HG02943 (cell line): ENCODE measurements at regions not wholly inside any gene's neighbourhood (a gene's known extent, or its start where the extent isn't known, plus 50 kb on each side); places are given as distances from the start of the nearest gene placed in this dataset.
"Not testable (repeated sequence)": the region's sequence is repeated elsewhere in the genome, so short reads cannot be mapped to it uniquely, and the experiment has no call there.

Experiments used
- ATAC-seq: cut with Tn5 transposase; IDR thresholded peaks from one replicate; pipeline ENCODE4 v1.9.1; 2021; ENCODE audit warnings: mild to moderate bottlenecking, low read depth, moderate library complexity; ENCODE audit not compliant: unreplicated experiment

DNA sequence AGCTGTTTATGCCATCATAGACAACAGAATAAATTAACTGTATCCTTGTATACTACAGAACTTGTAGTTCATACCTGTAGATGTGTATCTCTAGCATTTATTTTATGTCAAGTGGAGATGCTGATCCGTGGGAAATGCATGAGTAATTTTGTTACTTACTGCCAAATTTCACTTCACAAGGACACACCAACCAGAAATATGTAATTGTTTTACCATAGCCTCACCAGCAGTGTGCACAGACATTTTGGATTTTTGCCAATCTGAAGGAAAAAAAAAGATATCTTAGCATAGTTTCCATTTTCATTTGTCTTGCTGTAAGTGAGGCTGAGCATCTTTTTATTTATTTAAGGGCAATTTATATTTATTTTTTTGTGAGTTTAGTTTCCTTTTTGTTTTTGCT, 265.1 kb upstream of the OSR1 start:
- no peak for ATAC-seq

DNA sequence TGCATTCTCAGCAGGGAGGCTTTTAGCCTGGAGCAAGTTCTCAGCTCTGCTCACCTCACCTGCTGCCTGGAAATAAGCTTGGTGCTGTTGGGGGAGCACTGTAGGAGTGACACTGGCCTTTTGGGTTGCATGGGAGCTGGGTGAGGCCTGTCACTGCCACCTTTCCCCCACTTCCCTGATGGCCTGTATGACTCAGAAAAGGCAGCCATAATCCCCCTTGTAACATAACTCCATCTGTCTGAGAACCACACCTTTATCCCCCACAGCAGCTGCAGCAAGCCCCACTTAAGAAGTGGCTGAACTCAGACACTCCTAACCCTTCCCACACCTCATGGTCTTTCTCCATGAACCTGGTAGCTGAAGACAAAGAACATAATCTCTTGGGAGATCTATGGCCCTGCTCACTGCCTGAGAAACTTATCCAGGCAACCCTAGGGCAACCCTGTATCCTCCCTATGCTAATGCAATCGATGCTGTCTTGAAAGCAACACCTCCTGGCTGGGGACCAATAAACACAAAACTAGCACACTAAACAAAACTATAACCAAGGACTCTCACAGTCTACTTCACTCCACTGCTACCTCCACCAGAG, 258.9 kb upstream of the OSR1 start:
- ATAC-seq, result no peak

DNA sequence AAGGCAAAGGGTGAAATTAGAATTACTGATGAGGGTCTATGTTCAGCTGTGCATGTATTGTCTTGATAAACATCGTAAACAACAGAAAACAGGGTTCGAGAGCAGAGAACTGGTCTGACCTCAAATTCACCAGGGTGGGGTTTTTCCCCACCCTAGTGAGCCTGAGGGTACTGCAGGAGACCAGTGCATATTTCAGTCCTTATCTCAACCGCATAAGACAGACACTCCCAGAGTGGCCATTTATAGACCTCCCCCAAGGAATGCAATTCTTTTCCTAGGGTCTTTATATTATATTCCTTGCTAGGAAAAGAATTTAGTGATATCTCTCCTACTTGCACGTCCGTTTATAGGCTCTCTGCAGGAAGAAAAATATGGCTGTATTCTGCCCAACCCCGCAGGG, 257.0 kb upstream of the OSR1 start:
- not testable (repeated sequence) for ATAC-seq

DNA sequence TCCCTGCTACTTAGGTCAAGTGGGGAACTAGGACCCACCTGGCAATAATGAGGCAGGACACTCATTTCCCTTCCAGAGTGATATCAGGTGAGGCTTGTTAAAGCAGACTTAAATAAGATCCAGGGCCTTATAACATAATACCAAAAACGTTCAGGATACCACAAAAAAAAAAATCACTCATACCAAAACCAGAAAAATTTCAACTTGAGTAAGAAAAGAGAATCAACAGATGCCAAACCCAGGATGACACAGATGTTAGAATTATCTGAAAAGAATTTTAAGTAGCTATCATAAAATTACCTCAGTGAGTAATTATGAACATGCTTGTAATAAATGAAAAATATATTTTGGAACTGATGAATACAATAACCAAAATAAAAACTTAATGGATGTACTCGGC, 255.6 kb upstream of the OSR1 start:
- no peak for ATAC-seq

DNA sequence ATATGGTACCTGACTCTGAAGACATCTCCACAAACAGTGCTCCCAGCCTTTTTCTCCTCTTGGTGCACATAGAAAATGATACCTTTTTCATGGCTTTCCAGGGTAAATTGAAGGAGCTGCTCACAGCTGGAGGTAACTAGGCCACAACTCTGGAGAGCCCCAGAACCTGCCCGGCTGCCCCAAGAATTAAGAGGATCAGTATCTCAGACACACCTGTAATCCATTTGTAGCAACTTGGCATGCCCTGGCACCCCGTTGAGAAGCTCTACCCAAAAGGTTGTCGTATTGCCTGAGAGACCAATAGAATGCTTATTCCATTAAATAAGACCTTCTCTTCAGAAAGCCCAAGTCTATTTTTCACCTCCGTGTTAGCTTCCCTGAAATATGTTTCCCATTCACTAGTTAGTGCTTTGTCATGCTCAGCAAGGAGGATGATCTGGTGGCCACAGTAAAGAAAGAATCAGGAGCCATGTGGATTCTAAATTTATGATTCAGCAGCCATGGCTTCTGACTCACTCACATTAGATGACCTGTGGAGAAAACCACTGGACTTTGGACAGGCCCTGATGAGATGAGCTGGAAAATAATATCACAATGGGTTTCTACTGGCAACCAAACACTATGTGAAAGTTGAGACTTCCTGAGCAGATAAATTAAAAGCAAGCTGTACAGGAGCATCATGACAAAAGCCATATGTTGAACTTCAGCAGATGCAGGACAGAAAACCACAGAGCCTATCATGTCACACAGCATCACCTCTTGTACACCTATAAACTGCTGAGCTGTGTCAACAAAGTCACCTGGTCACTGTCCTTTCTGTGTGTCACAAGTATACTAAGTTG, 253.3 kb upstream of the OSR1 start:
- ATAC-seq, result no peak

DNA sequence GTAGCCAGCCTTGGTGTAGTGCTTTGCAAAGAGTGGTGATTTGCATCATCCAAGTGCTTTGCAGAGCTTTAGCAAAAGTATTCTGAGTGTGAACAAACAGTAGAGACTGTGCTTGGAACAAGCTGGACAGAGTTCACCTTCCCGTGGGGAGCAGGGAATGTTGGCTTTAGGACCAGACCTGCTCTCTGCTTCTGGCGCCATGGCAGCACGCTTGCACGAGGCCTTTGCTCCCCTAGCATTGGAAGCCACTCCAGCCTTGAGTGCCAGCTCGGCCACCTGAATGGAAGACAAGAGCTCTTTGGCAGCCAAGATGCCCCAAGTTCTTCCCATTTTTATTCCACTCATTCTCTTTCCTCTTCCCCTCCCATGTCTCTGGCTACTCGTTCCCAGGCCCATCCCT, 250.8 kb upstream of the OSR1 start:
- ATAC-seq, result no peak

DNA sequence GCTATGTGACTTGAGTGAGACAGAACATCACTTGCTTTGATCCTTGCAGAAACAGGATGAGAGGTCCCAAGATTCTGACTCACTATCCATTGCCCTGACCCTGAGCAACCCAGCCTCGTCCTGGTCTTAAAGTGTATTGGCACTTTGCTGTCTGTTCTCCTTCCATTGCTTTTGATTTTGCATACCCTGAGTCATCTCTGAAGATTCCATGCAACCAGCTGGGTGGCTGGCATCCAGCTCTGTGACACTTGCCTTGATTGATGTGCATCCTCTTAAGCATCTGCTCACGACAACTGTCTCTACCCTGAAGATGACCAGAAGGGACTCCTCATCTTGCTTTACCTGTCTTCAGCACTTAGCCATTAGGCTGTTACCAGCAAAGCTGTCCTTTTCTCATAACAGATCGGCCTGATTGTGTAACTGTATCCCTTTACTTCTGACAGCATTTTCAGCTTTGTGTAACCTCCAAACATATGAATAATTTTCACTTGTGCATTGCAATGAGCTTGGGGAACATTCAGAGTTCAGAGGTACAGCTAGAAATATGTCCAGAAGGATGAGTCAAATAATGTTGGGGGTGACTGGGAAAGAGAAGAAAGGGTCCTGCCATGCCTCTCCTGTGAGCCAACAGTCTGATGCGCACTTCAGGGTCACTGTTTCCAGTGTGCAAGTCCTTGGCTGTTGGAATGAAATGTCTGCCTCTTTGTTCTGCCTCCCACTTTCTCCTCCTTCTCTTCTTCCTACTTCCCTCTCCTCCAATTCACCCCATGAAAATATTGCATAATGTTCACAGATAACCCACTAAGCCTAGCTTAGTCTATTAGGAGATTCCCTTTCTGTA, 249.7 kb upstream of the OSR1 start:
- no peak for ATAC-seq

DNA sequence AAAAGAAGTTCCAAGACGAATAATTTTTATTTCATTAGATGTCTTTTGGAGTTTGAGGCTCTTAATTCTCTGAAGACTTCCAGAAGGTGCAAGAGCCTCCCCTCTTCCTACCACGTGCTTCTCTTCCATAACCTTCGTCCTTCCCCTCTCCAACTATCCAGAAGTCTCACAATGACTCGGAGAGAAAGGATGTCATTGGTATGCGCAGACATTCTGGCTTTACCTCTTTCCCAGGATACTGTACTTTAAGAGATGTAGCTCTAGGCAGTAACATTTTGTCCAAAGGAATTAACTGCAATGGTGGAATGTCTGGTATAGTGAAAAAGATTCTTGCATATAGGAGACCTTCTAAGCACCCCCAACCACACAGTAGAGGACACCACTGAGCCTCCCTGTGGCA, 249.0 kb upstream of the OSR1 start:
- no peak for ATAC-seq

DNA sequence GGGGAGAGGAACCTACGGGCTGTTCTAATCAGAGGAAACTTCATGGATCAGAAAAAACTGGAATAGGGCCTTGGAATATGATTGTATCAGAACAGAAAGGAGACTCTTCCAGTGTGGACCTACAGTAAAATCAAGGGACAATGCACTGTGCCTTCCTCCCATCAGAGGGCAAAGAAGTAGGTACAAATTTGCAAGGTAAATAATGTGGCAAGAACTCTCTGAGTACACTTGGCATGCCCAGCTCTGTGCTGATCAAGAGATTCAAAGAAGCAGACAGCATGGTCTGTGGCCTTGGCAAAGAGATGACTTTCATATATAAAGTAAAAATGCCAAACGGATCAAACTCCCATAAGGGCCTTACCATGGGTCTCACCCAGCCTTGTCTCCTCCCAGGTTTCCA, 242.6 kb upstream of the OSR1 start:
- no peak for ATAC-seq

DNA sequence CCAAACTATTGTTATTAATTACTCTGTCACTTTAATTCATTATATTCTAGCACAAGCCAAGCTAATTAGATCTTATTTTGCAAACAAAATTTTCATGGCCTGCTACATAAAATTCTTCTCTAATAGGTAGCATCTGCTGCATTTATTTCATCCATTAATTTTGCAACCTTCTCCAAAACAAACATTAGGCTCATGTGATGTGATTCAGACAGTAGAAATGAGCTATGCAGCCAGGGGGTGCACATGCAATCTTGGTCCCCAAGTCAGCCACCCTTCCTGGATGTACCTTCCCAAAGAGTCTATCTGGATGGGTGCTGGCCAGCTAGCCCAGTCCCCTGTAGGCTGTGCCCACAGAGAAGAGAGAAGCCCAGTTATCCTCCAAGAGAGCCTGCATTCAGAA, 242.1 kb upstream of the OSR1 start:
- no peak for ATAC-seq

DNA sequence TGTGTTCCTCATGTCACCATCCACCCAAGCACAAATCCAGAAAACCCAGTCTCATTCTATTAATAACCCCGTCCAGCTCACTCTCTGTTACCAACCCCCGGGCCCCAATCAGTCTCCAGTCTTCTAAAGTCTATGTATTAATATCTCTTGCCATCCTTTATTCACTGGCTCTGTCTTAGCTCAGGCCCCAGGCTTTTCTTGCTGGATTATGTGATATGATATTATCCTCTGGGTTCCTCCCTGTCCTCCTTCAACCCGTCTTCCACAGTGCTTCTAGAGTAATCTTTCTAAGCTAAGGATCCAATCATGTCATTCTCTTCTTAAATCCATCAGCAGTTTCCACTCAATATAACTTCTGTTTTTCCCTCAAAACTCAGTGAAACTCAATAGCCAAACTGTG, 240.5 kb upstream of the OSR1 start:
- no peak for ATAC-seq

DNA sequence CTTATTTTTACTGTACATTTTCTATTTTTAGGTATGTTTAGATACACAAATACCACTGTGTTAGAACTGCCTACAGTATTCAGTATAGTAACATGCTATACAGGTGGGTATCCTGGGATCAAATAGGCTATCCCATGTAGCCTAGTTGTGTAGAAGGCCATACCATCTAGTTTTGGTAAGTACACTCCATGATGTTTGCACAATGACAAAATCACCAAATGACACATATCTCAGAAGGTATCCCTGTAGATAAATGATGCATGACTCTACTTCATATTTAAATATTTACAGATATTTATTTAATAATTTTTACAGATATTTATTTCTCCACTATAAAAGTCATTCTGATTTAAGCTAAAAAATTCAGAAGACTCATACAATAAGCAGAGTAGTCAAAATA, 233.8 kb upstream of the OSR1 start:
- ATAC-seq, result no peak

DNA sequence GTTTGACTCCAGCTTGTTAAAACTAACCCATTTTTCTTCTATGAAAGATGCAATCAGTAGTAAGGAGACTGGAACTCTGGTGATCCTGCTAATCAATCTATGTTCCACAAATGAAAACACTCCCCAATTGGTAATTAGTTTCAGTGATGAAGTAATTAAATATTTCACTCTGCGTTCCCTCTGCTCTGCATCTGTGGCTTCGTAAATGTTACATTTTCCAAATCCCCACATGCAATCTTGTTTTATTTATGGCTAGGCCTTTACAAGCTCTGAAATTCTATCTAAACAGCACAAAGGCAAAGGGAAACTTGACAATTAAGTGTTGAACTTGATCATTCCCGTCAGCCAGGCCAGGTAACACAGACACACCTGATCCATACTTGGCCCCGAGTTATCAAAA, 231.4 kb upstream of the OSR1 start:
- ATAC-seq, result no peak

DNA sequence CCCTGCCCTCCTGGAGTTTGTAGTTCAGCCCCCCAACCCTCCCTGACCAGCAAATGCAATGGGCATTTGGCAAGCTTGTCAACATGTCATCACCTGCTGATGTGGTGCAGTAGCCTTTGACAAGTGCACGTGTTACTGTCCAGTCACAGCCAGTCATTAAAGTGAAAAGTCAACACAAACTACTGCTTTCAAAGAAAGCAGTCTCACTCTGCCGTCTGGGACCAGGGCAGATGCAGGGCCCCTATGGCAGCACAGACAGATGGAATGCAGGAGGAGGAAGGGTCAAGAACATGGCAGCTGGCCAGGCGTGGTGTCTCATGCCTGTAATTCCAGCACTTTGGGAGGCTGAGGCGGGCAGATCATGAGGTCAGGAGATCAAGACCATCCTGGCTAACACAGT, 222.4 kb upstream of the OSR1 start:
- no peak for ATAC-seq

DNA sequence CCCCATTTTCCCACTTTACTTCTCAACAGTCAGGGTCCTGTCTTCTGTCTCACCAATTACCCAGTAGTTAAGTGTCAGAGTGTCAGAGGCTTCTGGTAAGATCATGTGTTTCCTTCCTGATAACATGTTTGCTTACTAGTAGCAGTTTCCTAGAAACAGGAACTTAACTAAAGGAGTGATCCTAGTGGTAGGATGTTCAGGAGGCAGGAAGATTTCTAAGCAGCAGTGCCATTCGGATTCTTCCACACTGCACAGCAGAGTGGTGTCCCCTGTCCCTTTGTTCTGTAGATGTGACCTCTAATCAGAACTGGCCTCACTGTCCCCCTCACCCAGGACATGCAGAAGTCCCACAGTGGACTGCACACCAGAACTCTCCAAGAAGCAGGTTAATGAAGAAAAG, 221.8 kb upstream of the OSR1 start:
- no peak for ATAC-seq

DNA sequence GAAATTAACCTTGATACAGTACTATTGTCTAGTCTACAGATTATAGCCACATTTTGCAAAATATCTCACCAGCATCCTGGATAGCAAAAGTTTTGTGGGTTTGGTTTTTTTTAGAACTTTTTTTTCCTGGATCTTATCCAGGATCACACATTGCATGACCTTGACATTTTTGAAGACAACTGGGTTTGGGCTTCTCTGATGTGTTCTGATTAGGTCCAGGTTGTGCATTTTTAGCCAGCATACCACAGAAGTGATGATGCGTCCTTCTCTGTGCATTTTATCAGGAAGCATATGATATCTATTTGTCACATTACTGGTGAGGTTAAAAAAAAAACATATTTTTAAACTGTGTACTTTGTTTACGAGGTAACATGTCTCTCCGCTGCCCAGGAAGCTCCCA, 221.0 kb upstream of the OSR1 start:
- ATAC-seq, result no peak

DNA sequence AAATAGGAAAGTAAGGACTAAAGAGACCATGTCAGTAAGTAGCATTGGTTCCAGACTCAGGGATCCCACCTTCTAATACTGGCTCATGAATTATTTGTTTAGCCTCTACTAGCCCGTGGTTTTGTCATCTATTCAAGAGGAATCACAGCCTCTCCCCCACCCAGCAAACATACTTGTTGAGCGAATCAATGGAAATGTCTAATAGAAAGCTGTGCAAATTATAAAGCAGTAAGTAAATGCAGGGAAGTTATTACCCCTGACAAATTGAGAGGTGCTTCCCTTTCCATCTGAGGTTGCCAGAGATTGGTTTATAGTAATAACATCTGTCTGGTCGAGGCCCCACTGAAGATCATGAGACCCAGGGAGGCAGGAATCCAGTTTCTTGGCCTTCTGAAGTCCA, 219.3 kb upstream of the OSR1 start:
- ATAC-seq, result no peak

DNA sequence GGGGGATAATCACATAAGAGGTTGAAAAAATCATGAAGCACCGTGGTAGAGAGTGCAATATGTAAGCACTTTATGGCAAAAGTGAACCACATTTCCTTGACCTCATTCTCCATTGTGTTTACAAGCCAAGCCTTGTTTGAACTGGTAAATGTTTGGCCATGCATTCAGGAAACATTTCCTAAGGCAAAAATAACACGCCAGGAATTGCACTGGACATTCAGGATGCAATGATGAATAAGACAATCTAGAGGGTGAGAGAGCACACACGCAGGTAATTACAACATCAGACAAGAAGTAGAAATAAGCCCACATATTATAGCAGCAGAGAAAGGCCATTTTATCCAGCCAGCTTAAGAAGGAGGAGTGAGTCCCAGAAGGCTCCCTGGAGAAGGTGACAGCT, 218.0 kb upstream of the OSR1 start:
- no peak for ATAC-seq

DNA sequence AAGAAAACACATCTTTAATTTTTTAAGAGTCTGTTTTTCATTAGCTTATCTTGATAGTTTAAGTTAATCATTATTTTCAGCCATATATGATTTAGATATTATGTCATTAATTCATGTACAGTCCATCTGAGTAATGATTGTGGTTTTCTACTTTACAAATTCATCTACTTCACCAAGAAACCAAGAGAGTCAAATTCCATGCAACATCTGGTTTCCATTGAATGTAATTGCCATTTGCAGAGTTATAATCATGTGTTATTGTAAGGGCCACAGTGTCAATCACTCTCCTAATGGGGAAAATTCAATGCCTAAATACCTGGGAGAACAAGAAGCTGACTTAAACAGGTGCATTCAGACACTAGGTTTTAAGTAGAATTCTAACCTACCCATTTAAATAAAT, 217.2 kb upstream of the OSR1 start:
- ATAC-seq, result no peak

DNA sequence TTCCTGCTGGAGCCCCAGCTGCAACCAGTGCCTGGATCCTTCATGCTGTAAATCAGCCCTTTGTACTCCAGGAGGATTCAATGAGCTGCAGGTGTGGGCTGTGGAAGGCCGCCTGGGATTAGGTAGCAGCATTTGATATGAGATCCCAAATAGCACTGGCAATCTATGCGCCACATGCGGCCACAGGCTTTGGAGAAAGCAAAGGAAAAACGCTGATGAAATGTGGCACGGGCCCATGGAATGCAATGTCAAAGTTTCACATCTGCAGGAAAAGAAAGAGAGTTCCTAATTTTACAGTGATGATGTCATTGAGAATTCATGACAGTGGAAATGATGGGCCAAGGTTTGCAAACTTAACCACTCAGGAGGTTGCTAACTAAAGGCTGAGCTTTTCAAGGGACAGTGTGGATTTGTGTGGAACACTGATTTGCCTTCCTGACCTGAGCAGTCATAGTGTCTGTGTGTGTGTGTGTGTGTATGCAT, 216.4 kb upstream of the OSR1 start:
- ATAC-seq, result no peak

DNA sequence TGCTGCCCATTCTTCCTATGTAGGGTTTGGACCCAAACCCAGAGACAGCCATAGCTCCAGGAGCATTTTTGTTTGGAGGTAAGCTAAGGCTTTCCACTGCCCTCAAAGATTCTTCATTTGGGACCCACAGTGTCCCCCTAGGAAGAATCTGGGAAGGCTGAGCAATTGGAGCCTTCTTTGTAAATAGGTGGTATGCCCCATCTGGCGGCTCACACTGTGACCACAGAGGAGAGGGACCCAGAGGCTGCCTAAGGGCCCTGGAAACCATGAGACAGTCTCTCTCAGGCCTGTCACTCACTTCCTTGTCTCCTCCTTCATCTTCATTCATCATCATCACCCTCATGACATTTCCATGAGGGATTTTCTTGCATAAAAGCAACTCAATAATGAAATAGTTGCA, 215.4 kb upstream of the OSR1 start:
- ATAC-seq, result no peak
